Testis (tissue), 2 donors: ENCODE measurements at regions not wholly inside any gene's neighbourhood (a gene's known extent, or its start where the extent isn't known, plus 50 kb on each side); places are given as distances from the start of the nearest gene placed in this dataset.

Source experiments
- CTCF ChIP-seq, 3 experiments: fragments of 450-650 bp in 2 of 3; fragments of 200-600 bp in 1 of 3; sonication (generic) in 1 of 3; IDR thresholded peaks; one replicate each; pipeline ENCODE4 v1.5.1; 2016 to 2019; ENCODE audit warnings: antibody characterized with exemption in 3 of 3, mild to moderate bottlenecking in 2 of 3, moderate library complexity in 1 of 3
- POLR2A ChIP-seq: fragments of 450-650 bp; IDR thresholded peaks from one replicate; pipeline ENCODE4 v1.6.1; 2017; ENCODE audit warnings: antibody characterized with exemption, mild to moderate bottlenecking, moderate library complexity

DNA sequence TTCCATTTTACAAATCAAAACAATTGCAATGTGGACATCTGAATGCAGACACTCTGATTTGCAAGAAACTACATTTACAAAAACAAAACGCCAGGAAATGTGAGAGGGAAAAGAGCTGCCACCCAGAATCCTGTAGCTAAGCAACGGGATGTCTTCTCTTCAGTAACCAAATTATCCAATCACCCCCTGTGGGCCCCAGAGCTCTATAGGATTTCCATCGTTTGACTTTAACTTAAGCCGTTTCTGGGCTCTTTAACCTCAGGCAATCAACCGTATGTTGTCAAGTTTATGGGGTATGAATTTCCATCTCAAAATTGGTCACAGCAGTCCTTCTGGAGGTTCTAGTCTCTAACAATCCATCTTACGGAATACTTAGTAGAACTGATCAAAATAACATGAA lies 240.5 kb downstream of the ETV1 start:
- TF ChIP-seq POLR2A (no peak), CTCF (IDR thresholded peaks at IDR 0.05) (no peak)
